GM18867 (cell line): ENCODE measurements at regions not wholly inside any gene's neighbourhood (a gene's known extent, or its start where the extent isn't known, plus 50 kb on each side); places are given as distances from the start of the nearest gene placed in this dataset.

Experiments used
- ATAC-seq: cut with Tn5 transposase; IDR thresholded peaks from one replicate; pipeline ENCODE4 v1.9.1; 2021; ENCODE audit warnings: mild to moderate bottlenecking, moderate library complexity; ENCODE audit not compliant: unreplicated experiment

- no peak for ATAC-seq
These were observed 50.2 kb upstream of the MME start for GRCh38 chr3:155029941-155030340.

GRCh38 chr3:155026999-155027591 is 53.0 kb upstream of the MME start:
- ATAC-seq = no peak

GRCh38 chr3:155024006-155024638 is 56.0 kb upstream of the MME start:
- no peak for ATAC-seq

GRCh38 chr3:155022896-155023295 is 57.2 kb upstream of the MME start:
- no peak for ATAC-seq

- ATAC-seq = no peak
These were observed 60.5 kb upstream of the MME start for GRCh38 chr3:155019575-155019974.

GRCh38 chr3:155018621-155019330 is 61.3 kb upstream of the MME start:
- ATAC-seq = no peak

- no peak for ATAC-seq
These were observed 64.2 kb upstream of the MME start for GRCh38 chr3:155015776-155016436.

- no peak for ATAC-seq
These were observed 65.2 kb upstream of the MME start for GRCh38 chr3:155014953-155015352.

- ATAC-seq = no peak
These were observed 66.7 kb upstream of the MME start for GRCh38 chr3:155013427-155013826.

GRCh38 chr3:155012584-155012983 is 67.5 kb upstream of the MME start:
- no peak for ATAC-seq

- ATAC-seq = no peak
These were observed 69.7 kb upstream of the MME start for GRCh38 chr3:155010416-155010815.

- ATAC-seq = no peak
These were observed 70.9 kb upstream of the MME start for GRCh38 chr3:155009217-155009616.

- no peak for ATAC-seq
These were observed 72.4 kb upstream of the MME start for GRCh38 chr3:155007729-155008128.

GRCh38 chr3:155001289-155002010 is 78.7 kb upstream of the MME start:
- ATAC-seq = no peak

- no peak for ATAC-seq
These were observed 87.5 kb upstream of the MME start for GRCh38 chr3:154992655-154993054.

- no peak for ATAC-seq
These were observed 89.6 kb upstream of the MME start for GRCh38 chr3:154990543-154990942.

- ATAC-seq = no peak
These were observed 92.3 kb upstream of the MME start for GRCh38 chr3:154987846-154988245.

GRCh38 chr3:154981664-154982063 is 98.5 kb upstream of the MME start:
- no peak for ATAC-seq

GRCh38 chr3:154981201-154981600 is 98.9 kb upstream of the MME start:
- ATAC-seq = no peak

GRCh38 chr3:154979331-154979730 is 100.8 kb upstream of the MME start:
- ATAC-seq = no peak

- no peak for ATAC-seq
These were observed 102.5 kb upstream of the MME start for GRCh38 chr3:154977666-154978065.
